Ramos (cell line): ENCODE measurements at regions not wholly inside any gene's neighbourhood (a gene's known extent, or its start where the extent isn't known, plus 50 kb on each side); places are given as distances from the start of the nearest gene placed in this dataset.
"Not testable (repeated sequence)": the region's sequence is repeated elsewhere in the genome, so short reads cannot be mapped to it uniquely, and the experiment has no call there.

Experiments used
- in situ Hi-C: fragments of 300-500 bp; cut with MboI; formaldehyde crosslinking; loops from one replicate; pipeline ENCODE4 v1.14.3; 2022; ENCODE audit warnings: low sequenced_read_pairs; ENCODE audit not compliant: unreplicated experiment

- in situ Hi-C loops: no loop called here
These were observed 1803.3 kb downstream of the SLITRK5 start for GRCh38 chr13:89474432-89474831.

GRCh38 chr13:89486065-89486464, 1814.9 kb downstream of the SLITRK5 start:
- in situ Hi-C loops: no loop called here

- in situ Hi-C loops: no loop called here
These were observed 1815.5 kb downstream of the SLITRK5 start for GRCh38 chr13:89486709-89487108.

- in situ Hi-C loops: no loop called here
These were observed 1819.5 kb downstream of the SLITRK5 start for GRCh38 chr13:89490661-89491060.

- in situ Hi-C loops: no loop called here
These were observed 1825.3 kb downstream of the SLITRK5 start for GRCh38 chr13:89496478-89496877.

- in situ Hi-C loops: no loop called here
These were observed 1826.5 kb downstream of the SLITRK5 start for GRCh38 chr13:89497658-89498057.

GRCh38 chr13:89502286-89502685, 1831.1 kb downstream of the SLITRK5 start:
- in situ Hi-C loops: no loop called here

GRCh38 chr13:89514534-89515312, 1832.8 kb upstream of the MIR17HG start:
- in situ Hi-C loops: no loop called here

- in situ Hi-C loops: no loop called here
These were observed 1831.5 kb upstream of the MIR17HG start for GRCh38 chr13:89515948-89516347.

GRCh38 chr13:89518289-89519077, 1829.0 kb upstream of the MIR17HG start:
- in situ Hi-C loops: no loop called here

GRCh38 chr13:89520468-89520867, 1827.0 kb upstream of the MIR17HG start:
- in situ Hi-C loops: no loop called here

- in situ Hi-C loops: not testable (repeated sequence)
These were observed 1825.8 kb upstream of the MIR17HG start for GRCh38 chr13:89521672-89522071.

- in situ Hi-C loops: no loop called here
These were observed 1806.1 kb upstream of the MIR17HG start for GRCh38 chr13:89541091-89542030.

GRCh38 chr13:89550938-89551337, 1796.5 kb upstream of the MIR17HG start:
- in situ Hi-C loops: no loop called here

- in situ Hi-C loops: no loop called here
These were observed 1792.7 kb upstream of the MIR17HG start for GRCh38 chr13:89554801-89555200.

- in situ Hi-C loops: no loop called here
These were observed 1781.9 kb upstream of the MIR17HG start for GRCh38 chr13:89565476-89566100.

GRCh38 chr13:89567025-89567424, 1780.5 kb upstream of the MIR17HG start:
- in situ Hi-C loops: no loop called here

- in situ Hi-C loops: no loop called here
These were observed 1779.2 kb upstream of the MIR17HG start for GRCh38 chr13:89568276-89568675.

GRCh38 chr13:89568746-89569145, 1778.7 kb upstream of the MIR17HG start:
- in situ Hi-C loops: no loop called here

GRCh38 chr13:89571676-89572075, 1775.8 kb upstream of the MIR17HG start:
- in situ Hi-C loops: no loop called here
